ENCODE measurements at regions not wholly inside any gene's neighbourhood (a gene's known extent, or its start where the extent isn't known, plus 50 kb on each side); places are given as distances from the start of the nearest gene placed in this dataset.

DNA sequence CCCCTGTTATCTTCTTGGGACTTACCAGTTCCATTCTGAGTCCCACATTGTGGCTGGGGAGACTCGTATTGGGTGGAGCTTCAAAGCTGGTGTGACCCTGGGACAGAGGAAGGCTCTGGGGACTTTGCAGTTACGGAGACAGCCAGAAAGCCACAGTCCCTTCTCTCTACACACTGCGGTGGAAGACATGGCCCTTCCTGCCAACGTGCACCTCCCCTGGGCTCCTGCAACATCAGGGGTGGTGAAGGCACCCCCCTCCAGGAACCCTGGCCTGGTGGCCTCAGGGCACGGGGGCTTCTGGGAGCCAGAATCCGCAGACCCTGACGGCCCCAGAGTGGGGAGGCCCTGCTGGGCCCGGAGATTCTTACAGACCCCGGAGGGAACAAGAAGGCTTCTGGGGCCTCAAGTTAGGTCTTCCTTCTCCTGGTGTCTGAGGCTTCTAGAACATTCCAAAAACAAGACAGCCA, 113.0 kb downstream of the SIK1 start:
- Histone ChIP-seq H3K4me3 (ENCODE audit: low read length) (no peak overlapping the region), H3K27me3 (ENCODE audit: control insufficient read depth in 1 of 2, insufficient read depth in 2 of 2, low read length in 2 of 2) (peaks cover 0 to 6% of the 10 kb centered on the region in 2 experiments), H3K36me3 (ENCODE audit: insufficient read depth, low read length) (no peaks in the 10 kb centered on the region), H3K4me1 (ENCODE audit: insufficient read depth, low read length) (no peaks in the 10 kb centered on the region), H3K27ac (ENCODE audit: low read depth in 1 of 2, low read length in 2 of 2) (no peak overlapping the region), H3K9me3 (ENCODE audit: control insufficient read depth in 1 of 2, insufficient read depth in 1 of 2, low read length in 2 of 2) (peaks cover 0 to 15% of the 10 kb centered on the region in 2 experiments)
- Mint-ChIP-seq H3K27ac (no peak overlapping the region), H3K27me3 (peaks cover 9% of the 10 kb centered on the region), H3K4me3 (no peak overlapping the region), H3K9me3 (no peaks in the 10 kb centered on the region), H3K4me1 (ENCODE audit: low read depth) (peaks cover 4% of the 10 kb centered on the region), H3K36me3 (ENCODE audit: low read depth) (no peaks in the 10 kb centered on the region)
- TF ChIP-seq CTCF (IDR thresholded peaks at IDR 0.05) = no peak
- CTCF ChIA-PET = no interaction called here
- intact Hi-C loops (cut with DNase I, micrococcal nuclease) = no loop called here
- no peak for ATAC-seq (ENCODE audit: poor library complexity)
- no peak for DNase-seq
- POLR2A ChIA-PET = no interaction called here

DNA sequence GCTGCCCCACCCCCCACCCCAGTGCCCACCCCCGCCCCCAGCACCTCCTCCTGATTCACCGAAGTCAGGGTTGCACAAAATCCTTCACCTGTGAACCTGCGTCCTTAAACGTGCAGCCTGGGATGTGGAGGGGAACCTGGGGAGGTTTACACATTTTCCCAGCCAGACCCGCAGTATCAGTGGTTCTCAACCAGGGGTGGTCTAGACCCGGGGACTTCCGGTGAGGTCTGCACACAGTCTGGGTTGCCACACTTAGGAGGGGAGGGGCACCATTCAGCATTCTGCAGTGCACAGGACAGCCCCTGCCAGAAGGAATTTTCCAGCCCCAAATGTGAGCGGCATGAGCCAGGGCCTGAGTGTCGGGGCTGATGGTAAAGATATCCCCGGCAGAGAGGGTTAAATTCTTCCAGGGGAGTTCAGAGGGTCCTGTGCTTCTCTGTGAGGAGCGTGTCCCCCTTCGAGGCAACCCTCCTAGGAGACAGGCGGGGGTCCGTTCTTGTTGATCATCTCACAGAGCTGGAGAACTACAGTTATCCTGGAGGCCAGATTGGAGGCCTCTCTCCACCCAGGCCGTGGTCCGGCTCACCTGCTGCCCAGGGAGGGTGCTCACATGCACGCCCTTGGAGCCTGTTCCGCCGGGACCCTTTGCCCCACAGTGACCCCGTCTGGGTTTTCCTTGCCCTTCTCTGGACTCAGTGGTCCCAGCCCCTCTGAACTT, 113.6 kb downstream of the SIK1 start:
- TF ChIP-seq CTCF (IDR thresholded peaks at IDR 0.05) = no peak
- POLR2A ChIA-PET = no interaction called here
- Histone ChIP-seq H3K27me3 (ENCODE audit: control insufficient read depth in 1 of 2, insufficient read depth in 2 of 2, low read length in 2 of 2) (peaks cover 0 to 6% of the 10 kb centered on the region in 2 experiments), H3K9me3 (ENCODE audit: control insufficient read depth in 1 of 2, insufficient read depth in 1 of 2, low read length in 2 of 2) (peaks cover 0 to 15% of the 10 kb centered on the region in 2 experiments), H3K4me3 (ENCODE audit: low read length) (no peak overlapping the region), H3K36me3 (ENCODE audit: insufficient read depth, low read length) (no peaks in the 10 kb centered on the region), H3K27ac (ENCODE audit: low read depth in 1 of 2, low read length in 2 of 2) (no peak overlapping the region), H3K4me1 (ENCODE audit: insufficient read depth, low read length) (no peaks in the 10 kb centered on the region)
- CTCF ChIA-PET = no interaction called here
- no peak for ATAC-seq (ENCODE audit: poor library complexity)
- intact Hi-C loops (cut with DNase I, micrococcal nuclease) = no loop called here
- Mint-ChIP-seq H3K4me1 (ENCODE audit: low read depth) (peaks cover 4% of the 10 kb centered on the region), H3K9me3 (no peaks in the 10 kb centered on the region), H3K4me3 (no peak overlapping the region), H3K36me3 (ENCODE audit: low read depth) (no peaks in the 10 kb centered on the region), H3K27me3 (peaks cover 9% of the 10 kb centered on the region), H3K27ac (no peak overlapping the region)
- DNase-seq = no peak

- no peak for ATAC-seq (ENCODE audit: poor library complexity)
- POLR2A ChIA-PET = no interaction called here
- H3K27me3 ChIP-seq (ENCODE audit: control insufficient read depth in 1 of 2, insufficient read depth in 2 of 2, low read length in 2 of 2) = peaks cover 0 to 6% of the 10 kb centered on the region in 2 experiments
- peaks cover 0 to 9% of the 10 kb centered on the region in 2 experiments for H3K9me3 ChIP-seq (ENCODE audit: control insufficient read depth in 1 of 2, insufficient read depth in 1 of 2, low read length in 2 of 2)
- intact Hi-C loops (cut with DNase I, micrococcal nuclease) = no loop called here
- no peak overlapping the region for H3K4me3 ChIP-seq (ENCODE audit: low read length)
- no peak for DNase-seq
- Mint-ChIP-seq H3K36me3 (ENCODE audit: low read depth) (no peaks in the 10 kb centered on the region), H3K27ac (no peak overlapping the region), H3K27me3 (peaks cover 9% of the 10 kb centered on the region), H3K4me3 (no peak overlapping the region), H3K4me1 (ENCODE audit: low read depth) (peaks cover 4% of the 10 kb centered on the region), H3K9me3 (no peaks in the 10 kb centered on the region)
- CTCF ChIA-PET = no interaction called here
- no peak overlapping the region for H3K27ac ChIP-seq (ENCODE audit: low read depth in 1 of 2, low read length in 2 of 2)
- H3K36me3 ChIP-seq (ENCODE audit: insufficient read depth, low read length) = no peaks in the 10 kb centered on the region
- no peaks in the 10 kb centered on the region for H3K4me1 ChIP-seq (ENCODE audit: insufficient read depth, low read length)
- TF ChIP-seq CTCF (IDR thresholded peaks at IDR 0.05) = no peak
Observed at GRCh38 chr21:43312751-43313169, 114.2 kb downstream of the SIK1 start.
